WTC11 (cell line): ENCODE measurements at regions not wholly inside any gene's neighbourhood (a gene's known extent, or its start where the extent isn't known, plus 50 kb on each side); places are given as distances from the start of the nearest gene placed in this dataset.

ENCODE experiments used
- ATAC-seq: fragments of 200-7000 bp; cut with Tn5 transposase; 2 replicates; pipeline ENCODE4 v1.10.0; 2021; ENCODE audit warnings: mild to moderate bottlenecking, moderate library complexity
- CTCF ChIA-PET: fragments of 300-600 bp; sonication (Branson Sonifier 250); formaldehyde crosslinking; loops from one replicate; lab custom pipeline; 2021; ENCODE audit warnings: antibody characterized with exemption; lab: Charles Lee
- POLR2A ChIA-PET: fragments of 350-600 bp; sonication (Branson Sonifier 250); formaldehyde crosslinking; loops from one replicate; lab custom pipeline; 2021; ENCODE audit warnings: antibody characterized with exemption; lab: Charles Lee
- DNase-seq: peaks from one replicate; pipeline ENCODE4 v3.0.0; 2021; ENCODE audit warnings: low spot score
- H3K27ac Mint-ChIP-seq: 2 replicates; pipeline ENCODE4 v1.8.0; 2021; ENCODE audit warnings: mixed read lengths
- H3K27me3 Mint-ChIP-seq: 2 replicates; pipeline ENCODE4 v1.8.0; 2021; ENCODE audit warnings: low read depth, mild to moderate bottlenecking, moderate library complexity, mixed read lengths
- H3K36me3 Mint-ChIP-seq: 2 replicates; pipeline ENCODE4 v1.8.0; 2021; ENCODE audit warnings: mixed read lengths
- H3K4me1 Mint-ChIP-seq: 2 replicates; pipeline ENCODE4 v1.8.0; 2022; ENCODE audit warnings: mixed read lengths
- H3K4me3 Mint-ChIP-seq: 2 replicates; pipeline ENCODE4 v1.8.0; 2021; ENCODE audit warnings: mild to moderate bottlenecking, moderate library complexity, mixed read lengths
- H3K9me3 Mint-ChIP-seq: 2 replicates; pipeline ENCODE4 v1.8.0; 2021; ENCODE audit warnings: mixed read lengths
- HMGA2 ChIP-seq: fragments of 250-450 bp; sonication (Bioruptor Pico); IDR thresholded peaks from 2 replicates; pipeline ENCODE4 v1.4.0; 2021; ENCODE audit warnings: mild to moderate bottlenecking, moderate library complexity
- JAZF1 ChIP-seq: fragments of 250-450 bp; sonication (Bioruptor Pico); IDR thresholded peaks from 2 replicates; pipeline ENCODE4 v1.9.0; 2021; ENCODE audit warnings: moderate library complexity, mild to moderate bottlenecking, inconsistent platforms
- KAT7 ChIP-seq: sonication (generic); formaldehyde crosslinking; IDR thresholded peaks from 2 replicates; pipeline ENCODE4 v1.8.1; 2023; ENCODE audit warnings: missing genetic modification reagents, mild to moderate bottlenecking, borderline replicate concordance
- NR3C1 ChIP-seq: sonication (generic); formaldehyde crosslinking; conservative IDR thresholded peaks from 2 replicates; pipeline ENCODE4 v1.8.1; 2023; ENCODE audit warnings: low read depth, mild to moderate bottlenecking, missing genetic modification reagents
- RELA ChIP-seq: sonication (generic); formaldehyde crosslinking; IDR thresholded peaks from 2 replicates; pipeline ENCODE4 v1.8.1; 2022; ENCODE audit warnings: missing genetic modification reagents, mild to moderate bottlenecking, borderline replicate concordance
- RORB ChIP-seq: fragments of 250-450 bp; sonication (Bioruptor Pico); IDR thresholded peaks from 2 replicates; pipeline ENCODE4 v1.9.0; 2021; ENCODE audit warnings: mild to moderate bottlenecking
- SOX15 ChIP-seq: fragments of 250-450 bp; sonication (Bioruptor Pico); IDR thresholded peaks from 2 replicates; pipeline ENCODE4 v1.9.0; 2021; ENCODE audit warnings: mild to moderate bottlenecking
- TCF7 ChIP-seq: sonication (generic); formaldehyde crosslinking; IDR thresholded peaks from 2 replicates; pipeline ENCODE4 v1.8.0; 2022; ENCODE audit warnings: mild to moderate bottlenecking, low read depth, missing genetic modification reagents, moderate library complexity
- ZNF138 ChIP-seq: sonication (generic); formaldehyde crosslinking; conservative IDR thresholded peaks from 2 replicates; pipeline ENCODE4 v1.8.1; 2022; ENCODE audit warnings: mild to moderate bottlenecking, moderate library complexity, missing genetic modification reagents
- ZNF232 ChIP-seq: sonication (generic); formaldehyde crosslinking; IDR thresholded peaks from 2 replicates; pipeline ENCODE4 v1.8.0; 2022; ENCODE audit warnings: mild to moderate bottlenecking, missing genetic modification reagents
- ZNF423 ChIP-seq: fragments of 250-450 bp; sonication (Bioruptor Pico); IDR thresholded peaks from 2 replicates; pipeline ENCODE4 v2.1.2; 2022; ENCODE audit warnings: mild to moderate bottlenecking, moderate library complexity
- TF ChIP-seq, protein P1 (sequence below): sonication (generic); formaldehyde crosslinking; IDR thresholded peaks from 2 replicates; pipeline ENCODE4 v1.8.1; 2023; ENCODE audit warnings: mild to moderate bottlenecking, missing genetic modification reagents
- TF ChIP-seq, protein P2 (sequence below): fragments of 250-450 bp; sonication (Bioruptor Pico); IDR thresholded peaks from 2 replicates; pipeline ENCODE4 v2.1.2; 2022; ENCODE audit warnings: mild to moderate bottlenecking, moderate library complexity
- TF ChIP-seq, protein P3 (sequence below): sonication (generic); formaldehyde crosslinking; IDR thresholded peaks from 2 replicates; pipeline ENCODE4 v1.8.1; 2023; ENCODE audit warnings: mild to moderate bottlenecking, moderate library complexity, missing genetic modification reagents
- TF ChIP-seq, protein P4 (sequence below): sonication (generic); formaldehyde crosslinking; IDR thresholded peaks from 2 replicates; pipeline ENCODE4 v1.8.1; 2023; ENCODE audit warnings: mild to moderate bottlenecking, missing genetic modification reagents, moderate library complexity
- TF ChIP-seq, protein P5 (sequence below): fragments of 250-450 bp; sonication (Bioruptor Pico); IDR thresholded peaks from 2 replicates; pipeline ENCODE4 v1.9.0; 2021; ENCODE audit warnings: moderate library complexity, mild to moderate bottlenecking, inconsistent platforms, borderline replicate concordance
- TF ChIP-seq, protein P6 (sequence below): sonication (generic); formaldehyde crosslinking; IDR thresholded peaks from 2 replicates; pipeline ENCODE4 v1.8.0; 2022; ENCODE audit warnings: mild to moderate bottlenecking, missing genetic modification reagents
- TF ChIP-seq, protein P7 (sequence below): fragments of 250-450 bp; sonication (Bioruptor Pico); IDR thresholded peaks from 2 replicates; pipeline ENCODE4 v1.9.0; 2021; ENCODE audit warnings: mild to moderate bottlenecking

DNA sequence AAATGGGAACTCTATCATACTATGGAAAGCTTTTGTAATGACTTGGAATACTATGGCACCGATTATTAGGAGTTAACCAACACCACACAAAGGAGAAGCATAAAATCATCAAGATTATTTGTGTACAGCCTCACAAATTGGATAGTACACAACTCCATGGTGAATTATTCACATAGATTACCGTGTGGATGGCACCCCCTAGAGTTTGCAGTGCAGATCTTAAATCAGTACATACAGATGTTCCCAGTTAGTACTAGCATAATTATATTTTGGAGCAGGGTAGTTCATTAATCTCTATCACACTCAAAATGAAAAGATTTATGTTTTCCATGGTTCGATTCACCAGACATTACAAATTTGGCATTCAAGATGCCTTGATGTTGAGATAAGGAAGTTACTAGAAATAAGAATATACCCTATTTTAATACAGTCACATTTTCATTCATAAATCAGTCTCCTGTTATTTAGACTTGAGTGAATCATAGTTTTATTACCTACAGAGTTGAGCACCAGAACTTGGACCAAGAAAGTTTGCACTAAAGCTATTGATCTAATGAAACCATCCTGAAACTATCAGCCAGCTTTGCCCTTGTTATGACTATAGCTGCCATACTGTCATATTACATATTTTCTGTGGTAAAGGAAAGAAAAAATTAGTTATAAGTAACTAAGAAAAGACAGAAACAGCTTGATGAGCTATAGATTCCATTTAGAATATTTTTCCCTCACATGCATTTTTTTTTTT, 531.8 kb downstream of the GLUD2 start:
- POLR2A ChIA-PET: interaction anchor here (0.7 kb wide), 1 partner anchor 679 kb away, joined by 4 read pairs; no protein-coding TSS in a partner anchor
- Mint-ChIP-seq H3K4me3 (no peak overlapping the region), H3K36me3 (no peaks in the 10 kb centered on the region), H3K27ac (no peak overlapping the region), H3K27me3 (peaks cover 38% of the 10 kb centered on the region), H3K9me3 (peaks cover 4% of the 10 kb centered on the region), H3K4me1 (peaks cover 27% of the 10 kb centered on the region)
- CTCF ChIA-PET: no interaction called here
- ATAC-seq: no peak
- TF ChIP-seq NR3C1 (CRISPR knock-in tag) (no peak), RELA (no peak), HMGA2 (CRISPR knock-in tag) (no peak), ZNF138 (CRISPR knock-in tag) (no peak), ZNF423 (CRISPR knock-in tag) (no peak), SOX15 (CRISPR knock-in tag) (no peak), RORB (CRISPR knock-in tag) (no peak), JAZF1 (CRISPR knock-in tag) (no peak), KAT7 (no peak), ZNF232 (CRISPR knock-in tag) (no peak), TCF7 (no peak)
- TF ChIP-seq, protein P1, sequence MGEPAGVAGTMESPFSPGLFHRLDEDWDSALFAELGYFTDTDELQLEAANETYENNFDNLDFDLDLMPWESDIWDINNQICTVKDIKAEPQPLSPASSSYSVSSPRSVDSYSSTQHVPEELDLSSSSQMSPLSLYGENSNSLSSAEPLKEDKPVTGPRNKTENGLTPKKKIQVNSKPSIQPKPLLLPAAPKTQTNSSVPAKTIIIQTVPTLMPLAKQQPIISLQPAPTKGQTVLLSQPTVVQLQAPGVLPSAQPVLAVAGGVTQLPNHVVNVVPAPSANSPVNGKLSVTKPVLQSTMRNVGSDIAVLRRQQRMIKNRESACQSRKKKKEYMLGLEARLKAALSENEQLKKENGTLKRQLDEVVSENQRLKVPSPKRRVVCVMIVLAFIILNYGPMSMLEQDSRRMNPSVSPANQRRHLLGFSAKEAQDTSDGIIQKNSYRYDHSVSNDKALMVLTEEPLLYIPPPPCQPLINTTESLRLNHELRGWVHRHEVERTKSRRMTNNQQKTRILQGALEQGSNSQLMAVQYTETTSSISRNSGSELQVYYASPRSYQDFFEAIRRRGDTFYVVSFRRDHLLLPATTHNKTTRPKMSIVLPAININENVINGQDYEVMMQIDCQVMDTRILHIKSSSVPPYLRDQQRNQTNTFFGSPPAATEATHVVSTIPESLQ (CRISPR knock-in tag): no peak
- TF ChIP-seq, protein P2, sequence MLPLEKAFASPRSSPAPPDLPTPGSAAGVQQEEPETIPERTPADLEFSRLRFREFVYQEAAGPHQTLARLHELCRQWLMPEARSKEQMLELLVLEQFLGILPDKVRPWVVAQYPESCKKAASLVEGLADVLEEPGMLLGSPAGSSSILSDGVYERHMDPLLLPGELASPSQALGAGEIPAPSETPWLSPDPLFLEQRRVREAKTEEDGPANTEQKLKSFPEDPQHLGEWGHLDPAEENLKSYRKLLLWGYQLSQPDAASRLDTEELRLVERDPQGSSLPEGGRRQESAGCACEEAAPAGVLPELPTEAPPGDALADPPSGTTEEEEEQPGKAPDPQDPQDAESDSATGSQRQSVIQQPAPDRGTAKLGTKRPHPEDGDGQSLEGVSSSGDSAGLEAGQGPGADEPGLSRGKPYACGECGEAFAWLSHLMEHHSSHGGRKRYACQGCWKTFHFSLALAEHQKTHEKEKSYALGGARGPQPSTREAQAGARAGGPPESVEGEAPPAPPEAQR: no peak
- TF ChIP-seq, protein P3, sequence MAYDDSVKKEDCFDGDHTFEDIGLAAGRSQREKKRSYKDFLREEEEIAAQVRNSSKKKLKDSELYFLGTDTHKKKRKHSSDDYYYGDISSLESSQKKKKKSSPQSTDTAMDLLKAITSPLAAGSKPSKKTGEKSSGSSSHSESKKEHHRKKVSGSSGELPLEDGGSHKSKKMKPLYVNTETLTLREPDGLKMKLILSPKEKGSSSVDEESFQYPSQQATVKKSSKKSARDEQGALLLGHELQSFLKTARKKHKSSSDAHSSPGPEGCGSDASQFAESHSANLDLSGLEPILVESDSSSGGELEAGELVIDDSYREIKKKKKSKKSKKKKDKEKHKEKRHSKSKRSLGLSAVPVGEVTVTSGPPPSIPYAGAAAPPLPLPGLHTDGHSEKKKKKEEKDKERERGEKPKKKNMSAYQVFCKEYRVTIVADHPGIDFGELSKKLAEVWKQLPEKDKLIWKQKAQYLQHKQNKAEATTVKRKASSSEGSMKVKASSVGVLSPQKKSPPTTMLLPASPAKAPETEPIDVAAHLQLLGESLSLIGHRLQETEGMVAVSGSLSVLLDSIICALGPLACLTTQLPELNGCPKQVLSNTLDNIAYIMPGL (CRISPR knock-in tag): no peak
- TF ChIP-seq, protein P4, sequence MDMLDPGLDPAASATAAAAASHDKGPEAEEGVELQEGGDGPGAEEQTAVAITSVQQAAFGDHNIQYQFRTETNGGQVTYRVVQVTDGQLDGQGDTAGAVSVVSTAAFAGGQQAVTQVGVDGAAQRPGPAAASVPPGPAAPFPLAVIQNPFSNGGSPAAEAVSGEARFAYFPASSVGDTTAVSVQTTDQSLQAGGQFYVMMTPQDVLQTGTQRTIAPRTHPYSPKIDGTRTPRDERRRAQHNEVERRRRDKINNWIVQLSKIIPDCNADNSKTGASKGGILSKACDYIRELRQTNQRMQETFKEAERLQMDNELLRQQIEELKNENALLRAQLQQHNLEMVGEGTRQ (CRISPR knock-in tag): no peak
- TF ChIP-seq, protein P5, sequence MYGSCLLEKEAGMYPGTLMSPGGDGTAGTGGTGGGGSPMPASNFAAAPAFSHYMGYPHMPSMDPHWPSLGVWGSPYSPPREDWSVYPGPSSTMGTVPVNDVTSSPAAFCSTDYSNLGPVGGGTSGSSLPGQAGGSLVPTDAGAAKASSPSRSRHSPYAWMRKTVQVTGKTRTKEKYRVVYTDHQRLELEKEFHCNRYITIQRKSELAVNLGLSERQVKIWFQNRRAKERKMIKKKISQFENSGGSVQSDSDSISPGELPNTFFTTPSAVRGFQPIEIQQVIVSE (CRISPR knock-in tag): no peak
- TF ChIP-seq, protein P6, sequence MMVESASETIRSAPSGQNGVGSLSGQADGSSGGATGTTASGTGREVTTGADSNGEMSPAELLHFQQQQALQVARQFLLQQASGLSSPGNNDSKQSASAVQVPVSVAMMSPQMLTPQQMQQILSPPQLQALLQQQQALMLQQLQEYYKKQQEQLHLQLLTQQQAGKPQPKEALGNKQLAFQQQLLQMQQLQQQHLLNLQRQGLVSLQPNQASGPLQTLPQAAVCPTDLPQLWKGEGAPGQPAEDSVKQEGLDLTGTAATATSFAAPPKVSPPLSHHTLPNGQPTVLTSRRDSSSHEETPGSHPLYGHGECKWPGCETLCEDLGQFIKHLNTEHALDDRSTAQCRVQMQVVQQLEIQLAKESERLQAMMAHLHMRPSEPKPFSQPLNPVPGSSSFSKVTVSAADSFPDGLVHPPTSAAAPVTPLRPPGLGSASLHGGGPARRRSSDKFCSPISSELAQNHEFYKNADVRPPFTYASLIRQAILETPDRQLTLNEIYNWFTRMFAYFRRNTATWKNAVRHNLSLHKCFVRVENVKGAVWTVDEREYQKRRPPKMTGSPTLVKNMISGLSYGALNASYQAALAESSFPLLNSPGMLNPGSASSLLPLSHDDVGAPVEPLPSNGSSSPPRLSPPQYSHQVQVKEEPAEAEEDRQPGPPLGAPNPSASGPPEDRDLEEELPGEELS (CRISPR knock-in tag): no peak
- TF ChIP-seq, protein P7, sequence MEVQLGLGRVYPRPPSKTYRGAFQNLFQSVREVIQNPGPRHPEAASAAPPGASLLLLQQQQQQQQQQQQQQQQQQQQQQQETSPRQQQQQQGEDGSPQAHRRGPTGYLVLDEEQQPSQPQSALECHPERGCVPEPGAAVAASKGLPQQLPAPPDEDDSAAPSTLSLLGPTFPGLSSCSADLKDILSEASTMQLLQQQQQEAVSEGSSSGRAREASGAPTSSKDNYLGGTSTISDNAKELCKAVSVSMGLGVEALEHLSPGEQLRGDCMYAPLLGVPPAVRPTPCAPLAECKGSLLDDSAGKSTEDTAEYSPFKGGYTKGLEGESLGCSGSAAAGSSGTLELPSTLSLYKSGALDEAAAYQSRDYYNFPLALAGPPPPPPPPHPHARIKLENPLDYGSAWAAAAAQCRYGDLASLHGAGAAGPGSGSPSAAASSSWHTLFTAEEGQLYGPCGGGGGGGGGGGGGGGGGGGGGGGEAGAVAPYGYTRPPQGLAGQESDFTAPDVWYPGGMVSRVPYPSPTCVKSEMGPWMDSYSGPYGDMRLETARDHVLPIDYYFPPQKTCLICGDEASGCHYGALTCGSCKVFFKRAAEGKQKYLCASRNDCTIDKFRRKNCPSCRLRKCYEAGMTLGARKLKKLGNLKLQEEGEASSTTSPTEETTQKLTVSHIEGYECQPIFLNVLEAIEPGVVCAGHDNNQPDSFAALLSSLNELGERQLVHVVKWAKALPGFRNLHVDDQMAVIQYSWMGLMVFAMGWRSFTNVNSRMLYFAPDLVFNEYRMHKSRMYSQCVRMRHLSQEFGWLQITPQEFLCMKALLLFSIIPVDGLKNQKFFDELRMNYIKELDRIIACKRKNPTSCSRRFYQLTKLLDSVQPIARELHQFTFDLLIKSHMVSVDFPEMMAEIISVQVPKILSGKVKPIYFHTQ (CRISPR knock-in tag): no peak
- no peak for DNase-seq
